HS-5 (cell line): ENCODE measurements at regions not wholly inside any gene's neighbourhood (a gene's known extent, or its start where the extent isn't known, plus 50 kb on each side); places are given as distances from the start of the nearest gene placed in this dataset.
"Not testable (repeated sequence)": the region's sequence is repeated elsewhere in the genome, so short reads cannot be mapped to it uniquely, and the experiment has no call there.

Experiments
- DNase-seq: peaks from one replicate; pipeline ENCODE4 v3.0.0-alpha.2; 2012; ENCODE audit warnings: low read depth

DNA sequence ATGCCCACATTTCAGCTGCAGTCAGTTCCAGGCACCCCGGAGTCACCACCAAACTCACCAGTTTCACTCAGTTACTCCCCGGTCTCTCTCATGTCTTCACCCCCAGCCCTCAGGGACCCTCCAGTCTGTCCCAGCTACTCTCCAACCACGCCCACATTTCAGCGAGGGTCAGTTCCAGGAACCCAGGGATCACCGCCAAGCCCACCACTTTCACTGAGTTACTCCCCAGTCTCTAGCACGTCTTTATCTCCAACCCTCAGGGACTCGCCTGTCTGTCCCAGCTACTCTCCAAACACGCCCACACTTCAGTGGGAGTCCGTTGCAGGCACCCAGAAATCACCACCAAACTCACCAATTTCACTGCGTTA is 337.5 kb downstream of the CWH43 start:
- DNase-seq: not testable (repeated sequence)
